ENCODE measurements at regions not wholly inside any gene's neighbourhood (a gene's known extent, or its start where the extent isn't known, plus 50 kb on each side); places are given as distances from the start of the nearest gene placed in this dataset.
A peak's percentile ranks its signal among the peaks of the same experiment; 100 is the strongest.

GRCh38 chr16:49161191-49161590, 120.4 kb downstream of the CBLN1 start:
- H3K36me3 ChIP-seq = no peaks in the 10 kb centered on the region
- H3K9me3 ChIP-seq (replicated peaks) = no peaks in the 10 kb centered on the region
- no peak overlapping the region for H3K4me3 ChIP-seq
- H3K4me1 ChIP-seq = no peaks in the 10 kb centered on the region
- DNase-seq = no peak
- H3K27ac ChIP-seq = no peak overlapping the region
- no peaks in the 10 kb centered on the region for H3K27me3 ChIP-seq

GRCh38 chr16:49158029-49158642, 123.5 kb downstream of the CBLN1 start:
- no peaks in the 10 kb centered on the region for H3K36me3 ChIP-seq
- H3K4me1 ChIP-seq = no peaks in the 10 kb centered on the region
- no peaks in the 10 kb centered on the region for H3K27me3 ChIP-seq
- H3K4me3 ChIP-seq = no peak overlapping the region
- H3K27ac ChIP-seq = no peak overlapping the region
- H3K9me3 ChIP-seq (replicated peaks) = no peaks in the 10 kb centered on the region
- peak; percentile 61 to 75 for DNase-seq

GRCh38 chr16:49150341-49150740, 131.3 kb downstream of the CBLN1 start:
- no peak for DNase-seq
- Histone ChIP-seq H3K9me3 (replicated peaks) (no peaks in the 10 kb centered on the region), H3K4me1 (no peaks in the 10 kb centered on the region), H3K27ac (no peak overlapping the region), H3K4me3 (no peak overlapping the region), H3K27me3 (no peaks in the 10 kb centered on the region), H3K36me3 (no peaks in the 10 kb centered on the region)

- Histone ChIP-seq H3K9me3 (replicated peaks) (no peaks in the 10 kb centered on the region), H3K36me3 (no peaks in the 10 kb centered on the region), H3K4me3 (no peak overlapping the region), H3K27me3 (no peaks in the 10 kb centered on the region), H3K27ac (no peak overlapping the region), H3K4me1 (no peaks in the 10 kb centered on the region)
- no peak for DNase-seq
Observed at GRCh38 chr16:49148410-49148809, 133.2 kb downstream of the CBLN1 start.

GRCh38 chr16:49140618-49141017, 141.0 kb downstream of the CBLN1 start:
- Histone ChIP-seq H3K4me1 (no peaks in the 10 kb centered on the region), H3K4me3 (no peak overlapping the region), H3K27me3 (no peaks in the 10 kb centered on the region), H3K9me3 (replicated peaks) (no peaks in the 10 kb centered on the region), H3K27ac (no peak overlapping the region), H3K36me3 (no peaks in the 10 kb centered on the region)
- no peak for DNase-seq

GRCh38 chr16:49130397-49130796, 151.2 kb downstream of the CBLN1 start:
- no peak for DNase-seq
- H3K9me3 ChIP-seq (replicated peaks) = no peaks in the 10 kb centered on the region
- no peak overlapping the region for H3K4me3 ChIP-seq
- no peak overlapping the region for H3K27ac ChIP-seq
- no peaks in the 10 kb centered on the region for H3K4me1 ChIP-seq
- H3K36me3 ChIP-seq = no peaks in the 10 kb centered on the region
- H3K27me3 ChIP-seq = no peaks in the 10 kb centered on the region

- no peaks in the 10 kb centered on the region for H3K9me3 ChIP-seq (replicated peaks)
- H3K27me3 ChIP-seq = no peaks in the 10 kb centered on the region
- no peaks in the 10 kb centered on the region for H3K36me3 ChIP-seq
- DNase-seq = no peak
- H3K4me1 ChIP-seq = no peaks in the 10 kb centered on the region
- no peak overlapping the region for H3K27ac ChIP-seq
- no peak overlapping the region for H3K4me3 ChIP-seq
Observed at GRCh38 chr16:49129935-49130334, 151.7 kb downstream of the CBLN1 start.

GRCh38 chr16:49128740-49129139, 152.9 kb downstream of the CBLN1 start:
- DNase-seq = no peak
- Histone ChIP-seq H3K27ac (no peak overlapping the region), H3K9me3 (replicated peaks) (no peaks in the 10 kb centered on the region), H3K36me3 (no peaks in the 10 kb centered on the region), H3K4me3 (no peak overlapping the region), H3K27me3 (no peaks in the 10 kb centered on the region), H3K4me1 (no peaks in the 10 kb centered on the region)

GRCh38 chr16:49127103-49127502, 154.5 kb downstream of the CBLN1 start:
- Histone ChIP-seq H3K4me3 (no peak overlapping the region), H3K4me1 (no peaks in the 10 kb centered on the region), H3K36me3 (no peaks in the 10 kb centered on the region), H3K27ac (no peak overlapping the region), H3K9me3 (replicated peaks) (no peaks in the 10 kb centered on the region), H3K27me3 (no peaks in the 10 kb centered on the region)
- DNase-seq = peak; percentile 16 to 54

- no peak overlapping the region for H3K4me3 ChIP-seq
- no peaks in the 10 kb centered on the region for H3K9me3 ChIP-seq (replicated peaks)
- no peaks in the 10 kb centered on the region for H3K4me1 ChIP-seq
- H3K27ac ChIP-seq = no peak overlapping the region
- H3K36me3 ChIP-seq = no peaks in the 10 kb centered on the region
- no peak for DNase-seq
- H3K27me3 ChIP-seq = no peaks in the 10 kb centered on the region
Observed at GRCh38 chr16:49121636-49122035, 160.0 kb downstream of the CBLN1 start.

- Histone ChIP-seq H3K27me3 (no peaks in the 10 kb centered on the region), H3K4me1 (no peaks in the 10 kb centered on the region), H3K9me3 (replicated peaks) (no peaks in the 10 kb centered on the region), H3K4me3 (no peak overlapping the region), H3K27ac (no peak overlapping the region), H3K36me3 (no peaks in the 10 kb centered on the region)
- no peak for DNase-seq
Observed at GRCh38 chr16:49120631-49121030, 161.0 kb downstream of the CBLN1 start.

GRCh38 chr16:49116873-49117272, 164.8 kb downstream of the CBLN1 start:
- Histone ChIP-seq H3K36me3 (no peaks in the 10 kb centered on the region), H3K9me3 (replicated peaks) (no peaks in the 10 kb centered on the region)
- no peak for DNase-seq

GRCh38 chr16:49115956-49116355, 165.7 kb downstream of the CBLN1 start:
- Histone ChIP-seq H3K4me3 (no peak overlapping the region), H3K36me3 (no peaks in the 10 kb centered on the region), H3K9me3 (replicated peaks) (no peaks in the 10 kb centered on the region), H3K27ac (no peak overlapping the region), H3K27me3 (no peaks in the 10 kb centered on the region), H3K4me1 (no peaks in the 10 kb centered on the region)
- DNase-seq = no peak

More at GRCh38 chr16:49116873-49117272, 164.8 kb downstream of the CBLN1 start:
- H3K27me3 ChIP-seq = no peaks in the 10 kb centered on the region
- no peaks in the 10 kb centered on the region for H3K4me1 ChIP-seq
- no peak overlapping the region for H3K27ac ChIP-seq
- no peak overlapping the region for H3K4me3 ChIP-seq

- Histone ChIP-seq H3K27ac (no peak overlapping the region), H3K36me3 (no peaks in the 10 kb centered on the region), H3K27me3 (no peaks in the 10 kb centered on the region), H3K4me3 (no peak overlapping the region), H3K9me3 (replicated peaks) (no peaks in the 10 kb centered on the region), H3K4me1 (no peaks in the 10 kb centered on the region)
- DNase-seq = no peak
Observed at GRCh38 chr16:49112754-49113153, 168.9 kb downstream of the CBLN1 start.

GRCh38 chr16:49111351-49111750, 170.3 kb downstream of the CBLN1 start:
- Histone ChIP-seq H3K4me3 (no peak overlapping the region), H3K27ac (no peak overlapping the region), H3K27me3 (no peaks in the 10 kb centered on the region), H3K36me3 (no peaks in the 10 kb centered on the region), H3K4me1 (no peaks in the 10 kb centered on the region), H3K9me3 (replicated peaks) (no peaks in the 10 kb centered on the region)
- DNase-seq = no peak

- no peak for DNase-seq
- no peak overlapping the region for H3K27ac ChIP-seq
- no peaks in the 10 kb centered on the region for H3K27me3 ChIP-seq
- no peaks in the 10 kb centered on the region for H3K4me1 ChIP-seq
- no peaks in the 10 kb centered on the region for H3K9me3 ChIP-seq (replicated peaks)
- no peaks in the 10 kb centered on the region for H3K36me3 ChIP-seq
- no peak overlapping the region for H3K4me3 ChIP-seq
Observed at GRCh38 chr16:49108611-49109010, 173.0 kb downstream of the CBLN1 start.

Measured in SJCRH30 (cell line).